ENCODE measurements at regions not wholly inside any gene's neighbourhood (a gene's known extent, or its start where the extent isn't known, plus 50 kb on each side); places are given as distances from the start of the nearest gene placed in this dataset.

DNA sequence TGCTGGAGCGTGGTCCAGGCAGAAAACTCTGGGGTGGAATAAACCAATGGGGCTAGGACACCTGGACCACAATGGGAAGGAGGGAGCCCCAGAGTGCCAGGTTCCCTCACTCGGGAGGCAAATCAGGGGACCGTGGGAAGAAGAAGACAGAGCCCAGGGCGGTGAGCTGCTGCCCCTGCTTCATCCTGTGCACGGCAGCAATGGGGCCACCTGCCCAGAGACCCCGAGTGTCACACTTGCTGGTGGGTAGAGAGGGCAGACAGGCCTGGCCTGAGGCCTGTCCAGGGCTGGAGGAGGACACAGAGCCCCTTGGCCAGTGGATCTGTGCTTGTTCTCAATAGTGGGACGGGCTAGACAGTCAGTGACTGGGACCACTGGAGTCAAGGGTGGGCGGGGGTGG lies 58.2 kb downstream of the DIO3 start:
- ChIA-PET POLR2A (no interaction called here), RAD21 (ENCODE audit: unreplicated experiment) (no interaction called here), CTCF (no interaction called here), SMC1A (ENCODE audit: uncharacterized antibody, unreplicated experiment) (no interaction called here)
- DNase-seq (ENCODE audit: low read depth, low spot score), result no peak
- no TSS peak for BruUV-seq (replicated peaks)
- Histone ChIP-seq H3K9me3 (replicated peaks; ENCODE audit: control insufficient read depth, insufficient read depth, low read length) (no peaks in the 10 kb centered on the region), H3K36me3 (ENCODE audit: control insufficient read depth in 2 of 2, insufficient read depth in 2 of 2, low read length in 1 of 2) (no peaks in the 10 kb centered on the region), H4K20me1 (ENCODE audit: control insufficient read depth, insufficient read depth) (no peaks in the 10 kb centered on the region; the same call in 1 of the 2 replicates), H3K4me1 (ENCODE audit: control insufficient read depth, insufficient read depth, low read length) (no peaks in the 10 kb centered on the region), H3K4me3 (no peak overlapping the region), H3K27me3 (replicated peaks in 1 of 2; ENCODE audit: control insufficient read depth in 2 of 2, insufficient read depth in 2 of 2, low read length in 1 of 2) (no peaks in the 10 kb centered on the region), H2AFZ (ENCODE audit: control insufficient read depth, low read depth, low read length) (no peak overlapping the region), H3K27ac (ENCODE audit: control insufficient read depth, insufficient read depth) (no peak overlapping the region), H3K9ac (ENCODE audit: control insufficient read depth, insufficient read depth, low read length) (no peak overlapping the region), H3K79me2 (ENCODE audit: control insufficient read depth, insufficient read depth, low read length) (no peaks in the 10 kb centered on the region), H3K4me2 (ENCODE audit: control insufficient read depth, insufficient read depth) (no peak overlapping the region)
- FAIRE-seq, result no peak
- WGBS (ENCODE audit: insufficient coverage, insufficient replicate concordance, low lambda C conversion rate, missing lambda C conversion rate), result 14% methylated on average over 8 of the region's 8 CpGs
- intact Hi-C loops (cut with micrococcal nuclease; ENCODE audit: unreplicated experiment) (no loop called here), in situ Hi-C loops (cut with MboI) (no loop called here)
- TF ChIP-seq NFYB (IDR thresholded peaks at IDR 0.05; ENCODE audit: insufficient read depth, low read depth, low read length), result no peak
- no peak for TF ChIP-seq NFXL1 (IDR thresholded peaks at IDR 0.05; ENCODE audit: borderline replicate concordance)
- TF ChIP-seq POLR2AphosphoS5 (IDR thresholded peaks at IDR 0.05; ENCODE audit: low read length), result no peak
- TF ChIP-seq NR2C1 (IDR thresholded peaks at IDR 0.05), result no peak
- no peak for TF ChIP-seq TAF1 (IDR thresholded peaks at IDR 0.05; ENCODE audit: borderline replicate concordance, low read depth, low read length)
- no peak for ATAC-seq

DNA sequence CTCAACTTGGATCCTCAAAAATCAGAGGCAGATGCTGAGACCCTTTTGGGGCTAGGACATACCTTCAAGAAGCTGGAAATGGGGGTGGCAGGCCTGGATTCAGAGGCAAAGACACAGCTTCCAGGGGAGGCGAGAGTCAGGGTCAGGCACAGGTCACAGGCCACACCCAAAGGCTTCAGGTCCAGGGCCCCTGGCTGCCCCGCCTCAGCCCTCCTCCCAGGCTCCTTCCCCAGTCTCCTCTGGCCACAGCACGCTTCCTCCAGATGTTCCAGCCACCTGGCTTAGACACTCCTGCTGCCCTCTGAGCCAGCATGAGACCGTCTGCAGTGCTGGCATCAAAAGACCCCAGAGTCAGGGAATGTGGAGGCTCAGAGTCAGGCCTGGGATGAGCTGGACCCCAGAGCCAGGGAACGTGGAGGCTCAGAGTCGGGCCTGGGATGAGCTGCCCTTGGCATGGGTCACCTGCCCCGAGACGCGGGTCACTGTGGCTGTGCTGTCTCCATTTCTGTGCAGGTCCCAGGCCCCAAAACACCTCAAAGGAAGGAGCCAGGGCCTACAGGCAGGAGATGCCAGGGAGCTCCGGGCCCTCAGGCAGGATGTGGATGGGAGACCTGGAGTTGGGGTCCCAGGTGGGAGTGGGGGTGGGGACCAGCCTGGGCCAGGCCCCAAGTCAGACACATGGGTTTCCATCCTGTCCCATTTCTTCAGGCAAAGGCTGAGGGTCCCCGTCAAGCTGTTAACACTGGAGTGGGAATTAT lies 58.9 kb downstream of the DIO3 start:
- no peak overlapping the region for H3K27ac ChIP-seq (ENCODE audit: control insufficient read depth, insufficient read depth)
- ChIA-PET CTCF (interaction anchor here (0.9 kb wide), 1 partner anchor 11 kb away, joined by 3 read pairs; no protein-coding TSS in a partner anchor), RAD21 (ENCODE audit: unreplicated experiment) (no interaction called here), POLR2A (no interaction called here), SMC1A (ENCODE audit: uncharacterized antibody, unreplicated experiment) (no interaction called here)
- DNase-seq (ENCODE audit: low read depth, low spot score), result no peak
- no peak overlapping the region for H3K4me3 ChIP-seq
- BruUV-seq (replicated peaks), result no TSS peak
- intact Hi-C loops (cut with micrococcal nuclease; ENCODE audit: unreplicated experiment), result loop anchor here (10.0 kb wide), 1 partner anchor 1235 kb away; no protein-coding TSS in a partner anchor
- ATAC-seq, result no peak
- no peaks in the 10 kb centered on the region; the same call in 1 of the 2 replicates for H4K20me1 ChIP-seq (ENCODE audit: control insufficient read depth, insufficient read depth)
- no peak overlapping the region for H2AFZ ChIP-seq (ENCODE audit: control insufficient read depth, low read depth, low read length)
- H3K36me3 ChIP-seq (ENCODE audit: control insufficient read depth in 2 of 2, insufficient read depth in 2 of 2, low read length in 1 of 2), result no peaks in the 10 kb centered on the region
- H3K79me2 ChIP-seq (ENCODE audit: control insufficient read depth, insufficient read depth, low read length), result no peaks in the 10 kb centered on the region
- no peak for FAIRE-seq
- no peak overlapping the region for H3K4me2 ChIP-seq (ENCODE audit: control insufficient read depth, insufficient read depth)
- no peaks in the 10 kb centered on the region for H3K9me3 ChIP-seq (replicated peaks; ENCODE audit: control insufficient read depth, insufficient read depth, low read length)
- in situ Hi-C loops (cut with MboI), result no loop called here
- no peaks in the 10 kb centered on the region for H3K4me1 ChIP-seq (ENCODE audit: control insufficient read depth, insufficient read depth, low read length)
- H3K9ac ChIP-seq (ENCODE audit: control insufficient read depth, insufficient read depth, low read length), result no peak overlapping the region
- no peaks in the 10 kb centered on the region; a peak in 1 of 4 replicates for H3K27me3 ChIP-seq (replicated peaks in 1 of 2; ENCODE audit: control insufficient read depth in 2 of 2, insufficient read depth in 2 of 2, low read length in 1 of 2)
- WGBS (ENCODE audit: insufficient coverage, insufficient replicate concordance, low lambda C conversion rate, missing lambda C conversion rate), result 7% methylated on average over 11 of the region's 11 CpGs
- TF ChIP-seq POLR2A (IDR thresholded peaks at IDR 0.05; ENCODE audit: low read depth, low read length), result no peak
- no peak for TF ChIP-seq STAT3 (IDR thresholded peaks at IDR 0.05; ENCODE audit: low read depth, low read length)
- no peak for TF ChIP-seq SIN3A (IDR thresholded peaks at IDR 0.05; ENCODE audit: low read depth, low read length)
- no peak for TF ChIP-seq ZNF24 (IDR thresholded peaks at IDR 0.05)
- TF ChIP-seq JUND (IDR thresholded peaks at IDR 0.05; ENCODE audit: low read depth, low read length), result no peak
- no peak for TF ChIP-seq SREBF1 (IDR thresholded peaks at IDR 0.05; ENCODE audit: low read length)
- TF ChIP-seq TARDBP (IDR thresholded peaks at IDR 0.05; ENCODE audit: borderline replicate concordance), result no peak
- no peak for TF ChIP-seq E2F4 (IDR thresholded peaks at IDR 0.05; ENCODE audit: low read depth, low read length)
- TF ChIP-seq EZH2 (IDR thresholded peaks at IDR 0.05; ENCODE audit: borderline replicate concordance, control insufficient read depth, low read depth, low read length), result no peak
- no peak for TF ChIP-seq MTA2 (IDR thresholded peaks at IDR 0.05; ENCODE audit: low read depth)
- TF ChIP-seq IRF4 (IDR thresholded peaks at IDR 0.05; ENCODE audit: low read depth, low read length), result no peak

All from GM12878 (cell line).